ENCODE measurements at regions not wholly inside any gene's neighbourhood (a gene's known extent, or its start where the extent isn't known, plus 50 kb on each side); places are given as distances from the start of the nearest gene placed in this dataset.

DNA sequence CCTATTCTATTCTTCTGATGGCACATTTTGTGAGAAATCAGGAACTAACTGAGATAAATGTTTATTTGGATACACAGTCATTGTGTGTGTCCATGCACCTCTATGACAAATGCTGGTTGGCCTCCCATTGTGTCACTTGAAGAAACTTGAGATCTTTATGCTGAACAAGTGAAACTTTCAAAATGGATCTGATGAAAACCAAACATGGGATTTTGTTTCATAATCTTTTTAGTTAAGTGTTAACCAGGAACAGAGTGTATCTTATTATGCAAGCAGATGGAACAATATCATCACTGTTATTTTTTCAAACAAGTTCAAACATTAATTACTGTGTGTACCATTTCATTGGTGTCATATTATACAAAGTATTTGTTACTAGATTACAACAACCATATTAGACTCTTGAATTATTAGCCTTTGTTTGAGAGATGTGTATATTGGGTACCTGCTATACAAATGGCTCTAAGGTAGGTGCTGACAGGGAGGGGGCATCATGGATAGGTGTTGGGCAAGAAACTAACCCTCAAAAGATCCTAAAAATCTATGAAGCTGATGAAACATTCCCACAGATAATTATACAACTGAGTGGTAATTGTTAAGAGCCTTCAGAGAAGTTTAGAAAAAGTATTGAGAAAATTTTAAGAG is 159.8 kb downstream of the PALM2AKAP2 start:
- DNase-seq (ENCODE audit: low read depth), result no peak
- H3K4me3 ChIP-seq (ENCODE audit: low read length), result no peak overlapping the region
- TF ChIP-seq, protein P1, sequence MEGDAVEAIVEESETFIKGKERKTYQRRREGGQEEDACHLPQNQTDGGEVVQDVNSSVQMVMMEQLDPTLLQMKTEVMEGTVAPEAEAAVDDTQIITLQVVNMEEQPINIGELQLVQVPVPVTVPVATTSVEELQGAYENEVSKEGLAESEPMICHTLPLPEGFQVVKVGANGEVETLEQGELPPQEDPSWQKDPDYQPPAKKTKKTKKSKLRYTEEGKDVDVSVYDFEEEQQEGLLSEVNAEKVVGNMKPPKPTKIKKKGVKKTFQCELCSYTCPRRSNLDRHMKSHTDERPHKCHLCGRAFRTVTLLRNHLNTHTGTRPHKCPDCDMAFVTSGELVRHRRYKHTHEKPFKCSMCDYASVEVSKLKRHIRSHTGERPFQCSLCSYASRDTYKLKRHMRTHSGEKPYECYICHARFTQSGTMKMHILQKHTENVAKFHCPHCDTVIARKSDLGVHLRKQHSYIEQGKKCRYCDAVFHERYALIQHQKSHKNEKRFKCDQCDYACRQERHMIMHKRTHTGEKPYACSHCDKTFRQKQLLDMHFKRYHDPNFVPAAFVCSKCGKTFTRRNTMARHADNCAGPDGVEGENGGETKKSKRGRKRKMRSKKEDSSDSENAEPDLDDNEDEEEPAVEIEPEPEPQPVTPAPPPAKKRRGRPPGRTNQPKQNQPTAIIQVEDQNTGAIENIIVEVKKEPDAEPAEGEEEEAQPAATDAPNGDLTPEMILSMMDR (conservative IDR thresholded peaks at IDR 0.05; ENCODE audit: low read depth, low read length), result no peak

DNA sequence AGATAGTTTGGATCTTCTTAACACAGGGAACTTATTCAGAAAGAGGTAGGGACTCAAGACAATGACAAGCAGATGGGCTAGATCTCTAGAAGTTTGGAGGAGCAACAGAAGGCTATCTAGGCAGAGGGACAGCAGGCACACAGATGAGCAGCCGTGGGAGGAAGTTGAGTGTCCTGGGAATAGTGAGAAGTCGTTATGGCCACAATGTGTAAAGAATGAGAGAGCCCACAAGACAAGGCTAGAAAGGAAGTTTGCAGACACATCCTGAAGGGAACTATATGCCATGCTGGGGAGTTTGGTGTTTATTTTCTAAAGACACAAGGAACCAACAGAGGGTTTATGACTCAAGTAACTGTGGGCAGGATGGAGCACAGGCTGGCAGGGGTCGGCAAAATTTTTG is 160.6 kb downstream of the PALM2AKAP2 start:
- TF ChIP-seq, protein P1 (conservative IDR thresholded peaks at IDR 0.05; ENCODE audit: low read depth, low read length), result no peak
- no peak overlapping the region for H3K4me3 ChIP-seq (ENCODE audit: low read length)
- no peak for DNase-seq (ENCODE audit: low read depth)

DNA sequence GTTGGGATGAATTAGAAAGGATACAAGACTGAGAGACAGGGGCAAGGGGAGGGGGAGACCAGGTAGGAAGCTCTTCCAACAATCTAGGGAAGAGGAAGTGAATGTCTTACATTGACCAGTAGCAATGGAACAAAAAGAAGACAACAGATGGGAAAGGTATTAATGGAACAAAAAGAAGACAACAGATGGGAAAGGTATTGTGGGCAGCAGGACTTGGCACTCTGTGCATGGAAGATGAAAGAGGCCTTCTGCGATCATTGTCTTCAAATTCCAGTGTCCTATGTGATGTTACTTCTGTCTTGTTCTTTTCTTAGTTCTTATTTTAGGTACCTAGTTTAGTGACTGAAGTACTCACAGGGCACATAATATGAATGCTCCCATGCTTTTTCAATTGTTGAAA is 161.8 kb downstream of the PALM2AKAP2 start:
- TF ChIP-seq, protein P1 (conservative IDR thresholded peaks at IDR 0.05; ENCODE audit: low read depth, low read length), result no peak

DNA sequence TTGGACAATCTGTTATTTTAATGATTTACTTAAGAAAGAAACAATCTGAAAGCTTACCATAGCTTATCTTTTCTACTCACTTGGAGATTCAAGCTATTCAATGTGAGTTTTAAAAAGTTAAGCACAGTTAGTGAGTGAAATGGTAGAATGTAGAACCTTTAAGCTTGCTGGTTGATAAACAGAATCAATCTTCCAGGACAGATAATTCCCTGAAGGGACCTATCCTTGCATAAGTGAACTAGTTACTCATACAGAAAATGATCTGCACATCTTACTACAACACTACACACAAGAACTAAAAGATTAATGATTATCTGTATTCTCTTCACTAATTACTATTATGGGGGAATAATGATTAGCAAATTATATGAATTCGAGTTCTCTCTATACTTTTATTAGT is 165.6 kb downstream of the PALM2AKAP2 start:
- no peak for DNase-seq (ENCODE audit: low read depth)
- TF ChIP-seq, protein P1 (conservative IDR thresholded peaks at IDR 0.05; ENCODE audit: low read depth, low read length), result no peak
- H3K4me3 ChIP-seq (ENCODE audit: low read length), result no peak overlapping the region

More for the DNA sequence above, 161.8 kb downstream of the PALM2AKAP2 start:
- DNase-seq (ENCODE audit: low read depth), result no peak
- no peak overlapping the region for H3K4me3 ChIP-seq (ENCODE audit: low read length)

DNA sequence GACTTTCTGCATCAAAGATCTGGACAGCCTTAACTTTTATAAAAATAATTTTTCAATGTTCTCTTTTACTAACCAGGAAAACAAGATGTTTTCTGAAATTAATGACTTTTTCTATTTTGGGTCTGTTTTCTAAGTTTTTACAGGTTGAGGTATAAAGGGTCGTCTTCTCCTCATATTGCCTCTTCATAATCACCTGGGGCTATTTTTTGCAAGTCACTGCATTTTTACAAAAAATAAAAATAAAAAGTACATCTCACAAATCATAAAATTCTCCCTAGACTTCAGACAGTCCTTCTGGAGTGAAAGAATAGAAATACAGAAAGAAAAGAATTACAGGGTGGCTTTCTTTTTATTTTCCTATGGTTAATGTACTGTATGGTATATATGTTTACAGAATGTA is 168.5 kb downstream of the PALM2AKAP2 start:
- TF ChIP-seq, protein P1 (conservative IDR thresholded peaks at IDR 0.05; ENCODE audit: low read depth, low read length), result no peak
- H3K4me3 ChIP-seq (ENCODE audit: low read length), result no peak overlapping the region
- DNase-seq (ENCODE audit: low read depth), result no peak

DNA sequence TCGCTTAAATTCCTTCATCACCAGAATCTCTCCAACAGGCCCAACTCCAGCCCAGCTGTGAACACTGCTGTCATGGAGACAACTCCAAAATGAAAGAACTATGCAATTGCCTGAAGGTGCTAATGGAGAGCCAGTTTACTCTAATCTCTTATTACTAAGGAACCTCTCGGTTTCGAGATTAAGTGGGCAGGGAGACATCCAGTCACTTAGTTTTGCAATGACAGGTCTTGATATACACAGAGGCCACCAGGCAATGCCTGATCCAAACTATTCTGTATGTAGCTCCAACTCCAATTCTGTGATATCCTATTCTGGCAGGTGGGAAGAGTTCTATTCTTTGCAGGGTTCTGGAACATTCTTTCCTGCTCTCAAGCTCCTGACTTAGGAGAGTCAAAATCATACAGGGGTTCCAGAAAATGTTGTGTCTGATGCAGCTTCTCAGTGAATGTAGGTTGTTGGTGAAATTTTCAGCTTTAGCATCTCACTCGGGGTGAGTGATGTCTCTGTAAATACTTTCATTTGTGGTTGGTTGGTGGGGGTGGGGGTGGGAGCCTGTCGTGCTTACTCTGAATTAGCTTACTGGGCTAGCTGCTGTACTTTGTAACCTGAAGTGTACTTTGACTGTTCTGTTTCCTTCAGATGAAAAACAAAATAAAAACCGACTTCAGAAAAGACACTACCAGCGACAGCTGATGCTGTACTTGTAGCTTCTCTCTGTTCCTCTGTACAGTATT is 170.9 kb downstream of the PALM2AKAP2 start:
- TF ChIP-seq, protein P1 (conservative IDR thresholded peaks at IDR 0.05; ENCODE audit: low read depth, low read length), result no peak
- H3K4me3 ChIP-seq (ENCODE audit: low read length), result no peak overlapping the region
- DNase-seq (ENCODE audit: low read depth), result no peak

DNA sequence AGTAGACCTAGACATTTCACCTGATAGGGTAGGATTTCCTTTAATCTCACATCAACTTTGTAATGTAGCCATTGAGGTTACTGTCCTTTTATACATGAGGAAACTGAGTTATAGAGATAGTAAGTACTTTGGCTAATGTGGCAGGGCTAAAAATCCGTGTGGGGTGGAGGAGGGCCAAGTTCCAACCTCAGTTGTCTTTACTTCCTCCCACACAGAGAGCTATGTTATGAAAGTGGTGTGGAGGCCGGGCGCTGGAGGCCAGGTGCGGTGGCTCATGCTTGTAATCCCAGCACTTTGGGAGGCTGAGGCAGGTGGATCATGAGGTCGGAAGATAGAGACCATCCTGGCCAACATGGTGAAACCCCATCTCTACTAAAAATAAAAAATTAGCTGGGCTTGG is 173.3 kb downstream of the PALM2AKAP2 start:
- no peak overlapping the region for H3K4me3 ChIP-seq (ENCODE audit: low read length)
- no peak for DNase-seq (ENCODE audit: low read depth)
- TF ChIP-seq, protein P1 (conservative IDR thresholded peaks at IDR 0.05; ENCODE audit: low read depth, low read length), result no peak
